ENCODE measurements at regions not wholly inside any gene's neighbourhood (a gene's known extent, or its start where the extent isn't known, plus 50 kb on each side); places are given as distances from the start of the nearest gene placed in this dataset.

GRCh38 chr11:109859045-109859724 is 234.0 kb upstream of the ZC3H12C start:
- BruUV-seq (replicated peaks): no TSS peak
- no peaks in the 10 kb centered on the region for H3K36me3 Mint-ChIP-seq (ENCODE audit: insufficient read depth, unreplicated experiment)
- intact Hi-C loops (cut with micrococcal nuclease): loop anchor here (10.0 kb wide), 2 partner anchors 236 to 346 kb away; partner anchors contain the start of gene ZC3H12C
- ChIA-PET CTCF (interaction anchor here (0.5 to 0.6 kb wide), 2 partner anchors 87 to 391 kb away, joined by 3 to 4 read pairs; no protein-coding TSS in a partner anchor), POLR2A (interaction anchor here (0.6 to 1.3 kb wide), 2 partner anchors 12 to 1182 kb away, joined by 3 read pairs; no protein-coding TSS in a partner anchor)
- H3K4me1 Mint-ChIP-seq (ENCODE audit: insufficient read depth, unreplicated experiment): no peaks in the 10 kb centered on the region
- no peaks in the 10 kb centered on the region for H3K27me3 Mint-ChIP-seq (ENCODE audit: insufficient read depth, unreplicated experiment)
- no peak overlapping the region for H3K27ac Mint-ChIP-seq (ENCODE audit: low read depth, unreplicated experiment)
- no peaks in the 10 kb centered on the region for H3K9me3 Mint-ChIP-seq (ENCODE audit: unreplicated experiment)
- TF ChIP-seq, protein P1, sequence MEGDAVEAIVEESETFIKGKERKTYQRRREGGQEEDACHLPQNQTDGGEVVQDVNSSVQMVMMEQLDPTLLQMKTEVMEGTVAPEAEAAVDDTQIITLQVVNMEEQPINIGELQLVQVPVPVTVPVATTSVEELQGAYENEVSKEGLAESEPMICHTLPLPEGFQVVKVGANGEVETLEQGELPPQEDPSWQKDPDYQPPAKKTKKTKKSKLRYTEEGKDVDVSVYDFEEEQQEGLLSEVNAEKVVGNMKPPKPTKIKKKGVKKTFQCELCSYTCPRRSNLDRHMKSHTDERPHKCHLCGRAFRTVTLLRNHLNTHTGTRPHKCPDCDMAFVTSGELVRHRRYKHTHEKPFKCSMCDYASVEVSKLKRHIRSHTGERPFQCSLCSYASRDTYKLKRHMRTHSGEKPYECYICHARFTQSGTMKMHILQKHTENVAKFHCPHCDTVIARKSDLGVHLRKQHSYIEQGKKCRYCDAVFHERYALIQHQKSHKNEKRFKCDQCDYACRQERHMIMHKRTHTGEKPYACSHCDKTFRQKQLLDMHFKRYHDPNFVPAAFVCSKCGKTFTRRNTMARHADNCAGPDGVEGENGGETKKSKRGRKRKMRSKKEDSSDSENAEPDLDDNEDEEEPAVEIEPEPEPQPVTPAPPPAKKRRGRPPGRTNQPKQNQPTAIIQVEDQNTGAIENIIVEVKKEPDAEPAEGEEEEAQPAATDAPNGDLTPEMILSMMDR (IDR thresholded peaks at IDR 0.05; ENCODE audit: unreplicated experiment): no peak
- H3K4me3 Mint-ChIP-seq (ENCODE audit: unreplicated experiment): no peak overlapping the region
- peak; percentile 9 for DNase-seq (ENCODE audit: unreplicated experiment)

DNA sequence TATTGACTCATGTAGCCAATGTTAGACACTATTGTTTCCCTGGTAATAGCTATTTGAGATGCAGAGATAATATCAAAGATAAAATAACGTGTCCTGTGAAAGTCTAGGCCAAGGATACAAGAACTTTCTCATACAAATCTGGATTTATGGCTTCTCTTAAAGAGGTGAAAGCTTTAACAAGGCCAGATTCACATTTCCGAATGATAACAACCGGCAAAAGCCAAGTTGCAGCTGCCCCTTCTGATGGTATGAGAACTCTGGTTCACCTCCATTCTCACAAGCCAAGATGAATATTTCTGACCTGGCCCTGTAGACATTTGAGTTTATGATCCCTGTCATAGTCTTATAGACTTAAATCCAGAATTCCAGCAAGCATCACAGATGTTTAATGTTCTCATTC is 230.4 kb upstream of the ZC3H12C start:
- Mint-ChIP-seq H3K27ac (ENCODE audit: low read depth, unreplicated experiment) (no peak overlapping the region), H3K36me3 (ENCODE audit: insufficient read depth, unreplicated experiment) (no peaks in the 10 kb centered on the region), H3K9me3 (ENCODE audit: unreplicated experiment) (no peaks in the 10 kb centered on the region), H3K27me3 (ENCODE audit: insufficient read depth, unreplicated experiment) (no peaks in the 10 kb centered on the region), H3K4me1 (ENCODE audit: insufficient read depth, unreplicated experiment) (no peaks in the 10 kb centered on the region), H3K4me3 (ENCODE audit: unreplicated experiment) (no peak overlapping the region)
- BruUV-seq (replicated peaks): no TSS peak
- TF ChIP-seq, protein P1 (IDR thresholded peaks at IDR 0.05; ENCODE audit: unreplicated experiment): no peak
- CTCF ChIA-PET: interaction anchor here (0.7 kb wide), 1 partner anchor 7 kb away, joined by 3 read pairs; no protein-coding TSS in a partner anchor
- intact Hi-C loops (cut with micrococcal nuclease): no loop called here
- POLR2A ChIA-PET: no interaction called here
- no peak for DNase-seq (ENCODE audit: unreplicated experiment)

DNA sequence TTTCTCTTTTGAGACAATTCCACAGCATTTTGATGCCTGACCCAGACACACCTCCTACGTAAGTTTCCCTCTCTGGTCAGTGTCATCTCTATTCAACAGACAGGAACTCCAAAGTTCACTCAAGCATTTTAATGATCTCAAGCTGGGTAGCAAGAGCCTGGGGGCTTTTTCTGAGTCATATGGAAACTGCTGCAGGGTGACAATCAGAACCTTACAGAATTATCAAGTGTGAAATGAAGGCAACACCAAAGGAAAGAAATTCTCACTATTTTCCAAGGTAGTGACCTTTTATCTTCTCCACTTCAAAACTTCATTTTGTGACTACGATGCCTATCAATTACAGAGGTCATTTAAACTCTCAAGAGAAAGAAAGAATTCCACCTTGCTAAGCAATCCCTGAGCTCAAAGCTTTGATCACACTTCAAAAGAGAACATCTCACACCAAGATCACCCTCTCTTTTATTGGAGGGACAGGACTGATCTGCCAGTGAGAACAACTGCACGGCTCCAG is 229.0 kb upstream of the ZC3H12C start:
- CTCF ChIA-PET: interaction anchor here (0.6 kb wide), 1 partner anchor 387 kb away, joined by 5 read pairs; no protein-coding TSS in a partner anchor
- H3K36me3 Mint-ChIP-seq (ENCODE audit: insufficient read depth, unreplicated experiment): no peaks in the 10 kb centered on the region
- intact Hi-C loops (cut with micrococcal nuclease): no loop called here

More for the DNA sequence above, 229.0 kb upstream of the ZC3H12C start:
- POLR2A ChIA-PET: no interaction called here
- Mint-ChIP-seq H3K4me1 (ENCODE audit: insufficient read depth, unreplicated experiment) (no peaks in the 10 kb centered on the region), H3K27me3 (ENCODE audit: insufficient read depth, unreplicated experiment) (no peaks in the 10 kb centered on the region), H3K4me3 (ENCODE audit: unreplicated experiment) (no peak overlapping the region), H3K9me3 (ENCODE audit: unreplicated experiment) (no peaks in the 10 kb centered on the region), H3K27ac (ENCODE audit: low read depth, unreplicated experiment) (no peak overlapping the region)
- TF ChIP-seq, protein P1 (IDR thresholded peaks at IDR 0.05; ENCODE audit: unreplicated experiment): no peak
- BruUV-seq (replicated peaks): no TSS peak
- no peak for DNase-seq (ENCODE audit: unreplicated experiment)
